ENCODE measurements at regions not wholly inside any gene's neighbourhood (a gene's known extent, or its start where the extent isn't known, plus 50 kb on each side); places are given as distances from the start of the nearest gene placed in this dataset.

- Mint-ChIP-seq H3K27ac (no peak overlapping the region), H3K4me3 (no peak overlapping the region), H3K9me3 (ENCODE audit: low read depth) (no peaks in the 10 kb centered on the region), H3K27me3 (peaks cover 8% of the 10 kb centered on the region), H3K36me3 (no peaks in the 10 kb centered on the region), H3K4me1 (ENCODE audit: low read depth) (peaks cover 2% of the 10 kb centered on the region)
Observed at GRCh38 chr9:78443946-78444345, 147.0 kb downstream of the PSAT1 start.

GRCh38 chr9:78448960-78449673 is 152.2 kb downstream of the PSAT1 start:
- H3K4me1 Mint-ChIP-seq (ENCODE audit: low read depth): no peaks in the 10 kb centered on the region
- peaks cover 9% of the 10 kb centered on the region for H3K27me3 Mint-ChIP-seq
- H3K9me3 Mint-ChIP-seq (ENCODE audit: low read depth): no peaks in the 10 kb centered on the region
- no peaks in the 10 kb centered on the region for H3K36me3 Mint-ChIP-seq
- H3K4me3 Mint-ChIP-seq: no peak overlapping the region
- no peak overlapping the region for H3K27ac Mint-ChIP-seq

- H3K4me3 Mint-ChIP-seq: no peak overlapping the region
- H3K9me3 Mint-ChIP-seq (ENCODE audit: low read depth): no peaks in the 10 kb centered on the region
- no peaks in the 10 kb centered on the region for H3K36me3 Mint-ChIP-seq
- H3K27me3 Mint-ChIP-seq: peaks cover 9% of the 10 kb centered on the region
- no peak overlapping the region for H3K27ac Mint-ChIP-seq
- H3K4me1 Mint-ChIP-seq (ENCODE audit: low read depth): no peaks in the 10 kb centered on the region
Observed at GRCh38 chr9:78453450-78453849, 156.5 kb downstream of the PSAT1 start.

GRCh38 chr9:78462611-78463010 is 165.7 kb downstream of the PSAT1 start:
- Mint-ChIP-seq H3K4me3 (no peak overlapping the region), H3K36me3 (no peaks in the 10 kb centered on the region), H3K27me3 (peaks cover 4% of the 10 kb centered on the region)

GRCh38 chr9:78463750-78464149 is 166.8 kb downstream of the PSAT1 start:
- Mint-ChIP-seq H3K36me3 (no peaks in the 10 kb centered on the region), H3K27me3 (peaks cover 5% of the 10 kb centered on the region), H3K27ac (no peak overlapping the region), H3K9me3 (ENCODE audit: low read depth) (no peaks in the 10 kb centered on the region), H3K4me1 (ENCODE audit: low read depth) (no peaks in the 10 kb centered on the region), H3K4me3 (no peak overlapping the region)

More at GRCh38 chr9:78462611-78463010, 165.7 kb downstream of the PSAT1 start:
- Mint-ChIP-seq H3K9me3 (ENCODE audit: low read depth) (no peaks in the 10 kb centered on the region), H3K4me1 (ENCODE audit: low read depth) (no peaks in the 10 kb centered on the region), H3K27ac (no peak overlapping the region)

- peaks cover 9% of the 10 kb centered on the region for H3K27me3 Mint-ChIP-seq
- no peaks in the 10 kb centered on the region for H3K36me3 Mint-ChIP-seq
- no peaks in the 10 kb centered on the region for H3K9me3 Mint-ChIP-seq (ENCODE audit: low read depth)
Observed at GRCh38 chr9:78468231-78468630, 171.3 kb downstream of the PSAT1 start.

GRCh38 chr9:78468974-78469576 is 172.2 kb downstream of the PSAT1 start:
- H3K36me3 Mint-ChIP-seq: no peaks in the 10 kb centered on the region
- H3K4me3 Mint-ChIP-seq: no peak overlapping the region

More at GRCh38 chr9:78468231-78468630, 171.3 kb downstream of the PSAT1 start:
- Mint-ChIP-seq H3K4me1 (ENCODE audit: low read depth) (no peaks in the 10 kb centered on the region), H3K4me3 (no peak overlapping the region), H3K27ac (no peak overlapping the region)

GRCh38 chr9:78470216-78470615 is 173.3 kb downstream of the PSAT1 start:
- Mint-ChIP-seq H3K27ac (no peak overlapping the region), H3K9me3 (ENCODE audit: low read depth) (no peaks in the 10 kb centered on the region), H3K4me1 (ENCODE audit: low read depth) (no peaks in the 10 kb centered on the region), H3K27me3 (peaks cover 9% of the 10 kb centered on the region), H3K36me3 (no peaks in the 10 kb centered on the region), H3K4me3 (no peak overlapping the region)

More at GRCh38 chr9:78468974-78469576, 172.2 kb downstream of the PSAT1 start:
- Mint-ChIP-seq H3K4me1 (ENCODE audit: low read depth) (no peaks in the 10 kb centered on the region), H3K27ac (no peak overlapping the region), H3K27me3 (peaks cover 9% of the 10 kb centered on the region), H3K9me3 (ENCODE audit: low read depth) (no peaks in the 10 kb centered on the region)

GRCh38 chr9:78470741-78471140 is 173.8 kb downstream of the PSAT1 start:
- no peaks in the 10 kb centered on the region for H3K36me3 Mint-ChIP-seq
- H3K4me1 Mint-ChIP-seq (ENCODE audit: low read depth): no peaks in the 10 kb centered on the region
- peaks cover 9% of the 10 kb centered on the region for H3K27me3 Mint-ChIP-seq
- H3K4me3 Mint-ChIP-seq: no peak overlapping the region
- H3K27ac Mint-ChIP-seq: no peak overlapping the region
- H3K9me3 Mint-ChIP-seq (ENCODE audit: low read depth): no peaks in the 10 kb centered on the region

GRCh38 chr9:78472111-78472510 is 175.2 kb downstream of the PSAT1 start:
- no peaks in the 10 kb centered on the region for H3K36me3 Mint-ChIP-seq
- no peaks in the 10 kb centered on the region for H3K4me1 Mint-ChIP-seq (ENCODE audit: low read depth)
- peaks cover 11% of the 10 kb centered on the region for H3K27me3 Mint-ChIP-seq
- no peak overlapping the region for H3K4me3 Mint-ChIP-seq
- no peak overlapping the region for H3K27ac Mint-ChIP-seq
- no peaks in the 10 kb centered on the region for H3K9me3 Mint-ChIP-seq (ENCODE audit: low read depth)

GRCh38 chr9:78479441-78479840 is 182.5 kb downstream of the PSAT1 start:
- Mint-ChIP-seq H3K27ac (no peak overlapping the region), H3K27me3 (peaks cover 11% of the 10 kb centered on the region), H3K4me3 (no peak overlapping the region), H3K36me3 (no peaks in the 10 kb centered on the region), H3K9me3 (ENCODE audit: low read depth) (peaks cover 23% of the 10 kb centered on the region), H3K4me1 (ENCODE audit: low read depth) (no peaks in the 10 kb centered on the region)

- Mint-ChIP-seq H3K36me3 (no peaks in the 10 kb centered on the region), H3K9me3 (ENCODE audit: low read depth) (peaks cover 18% of the 10 kb centered on the region), H3K4me1 (ENCODE audit: low read depth) (no peaks in the 10 kb centered on the region), H3K4me3 (no peak overlapping the region), H3K27ac (no peak overlapping the region), H3K27me3 (peaks cover 6% of the 10 kb centered on the region)
Observed at GRCh38 chr9:78486661-78487060, 189.7 kb downstream of the PSAT1 start.

GRCh38 chr9:78490231-78490630 is 193.3 kb downstream of the PSAT1 start:
- Mint-ChIP-seq H3K4me1 (ENCODE audit: low read depth) (no peaks in the 10 kb centered on the region), H3K9me3 (ENCODE audit: low read depth) (no peaks in the 10 kb centered on the region), H3K36me3 (no peaks in the 10 kb centered on the region), H3K27me3 (peaks cover 6% of the 10 kb centered on the region), H3K27ac (no peak overlapping the region), H3K4me3 (no peak overlapping the region)

GRCh38 chr9:78491402-78491801 is 194.5 kb downstream of the PSAT1 start:
- Mint-ChIP-seq H3K9me3 (ENCODE audit: low read depth) (no peaks in the 10 kb centered on the region), H3K4me1 (ENCODE audit: low read depth) (no peaks in the 10 kb centered on the region), H3K27me3 (peaks cover 6% of the 10 kb centered on the region), H3K4me3 (no peak overlapping the region), H3K36me3 (no peaks in the 10 kb centered on the region), H3K27ac (no peak overlapping the region)

GRCh38 chr9:78493166-78493742 is 196.3 kb downstream of the PSAT1 start:
- H3K27ac Mint-ChIP-seq: no peak overlapping the region
- peaks cover 9% of the 10 kb centered on the region for H3K27me3 Mint-ChIP-seq
- no peaks in the 10 kb centered on the region for H3K9me3 Mint-ChIP-seq (ENCODE audit: low read depth)
- no peak overlapping the region for H3K4me3 Mint-ChIP-seq
- no peaks in the 10 kb centered on the region for H3K36me3 Mint-ChIP-seq
- no peaks in the 10 kb centered on the region for H3K4me1 Mint-ChIP-seq (ENCODE audit: low read depth)
